Aorta (tissue), 5 donors: ENCODE measurements at regions not wholly inside any gene's neighbourhood (a gene's known extent, or its start where the extent isn't known, plus 50 kb on each side); places are given as distances from the start of the nearest gene placed in this dataset.

Experiments used
- ATAC-seq: fragments of 200-7000 bp; cut with Tn5 transposase; one replicate; pipeline ENCODE4 v1.9.1; 2022; ENCODE audit warnings: moderate library complexity; ENCODE audit not compliant: low FRiP score
- DNase-seq, 2 donors: peaks; one replicate each; pipeline ENCODE4 v3.0.0-alpha.2; 2020
- H3K27ac ChIP-seq, 2 donors: one replicate each; pipeline ENCODE4 v1.5.1; 2013; ENCODE audit warnings: low read length in 2 of 2, mild to moderate bottlenecking in 2 of 2, moderate library complexity in 2 of 2, control low read depth in 1 of 2, inconsistent platforms in 1 of 2, low read depth in 1 of 2
- H3K27me3 ChIP-seq, 2 donors: one replicate each; pipeline ENCODE4 v1.6.1; 2013; ENCODE audit warnings: control low read depth in 1 of 2, low read length in 1 of 2, mild to moderate bottlenecking in 1 of 2, moderate library complexity in 1 of 2; ENCODE audit not compliant: insufficient read depth in 2 of 2, control insufficient read depth in 1 of 2
- H3K36me3 ChIP-seq, 2 donors: one replicate each; pipeline ENCODE4 v1.6.1; 2013; ENCODE audit warnings: control low read depth in 1 of 2, low read length in 1 of 2, mild to moderate bottlenecking in 1 of 2; ENCODE audit not compliant: insufficient read depth in 2 of 2, control insufficient read depth in 1 of 2
- H3K4me1 ChIP-seq, 2 donors: one replicate each; pipeline ENCODE4 v1.6.1; 2013; ENCODE audit warnings: low read length in 2 of 2, control low read depth in 1 of 2, mild to moderate bottlenecking in 1 of 2, moderate library complexity in 1 of 2; ENCODE audit not compliant: insufficient read depth in 2 of 2, control insufficient read depth in 1 of 2
- H3K4me3 ChIP-seq, 2 donors: one replicate each; pipeline ENCODE4 v1.5.1; 2013; ENCODE audit warnings: low read length in 2 of 2, control low read depth in 1 of 2, mild to moderate bottlenecking in 1 of 2
- H3K9me3 ChIP-seq: one replicate; pipeline ENCODE4 v1.6.1; 2013; ENCODE audit warnings: mild to moderate bottlenecking, low read length; ENCODE audit not compliant: control insufficient read depth
- WGBS, 2 donors: extraction: QIAGEN DNeasy Blood & Tissue Kit; methylation state at CpG; one replicate each; pipeline ENCODE4 v1.1.7; 2013; 5-methylcytosine and 5-hydroxymethylcytosine counted together
- intact Hi-C, 2 donors: fragments of 100-400 bp; cut with DNase I; formaldehyde crosslinking; loops; one replicate each; pipeline versions ENCODE4 v1.14.2 to v1.15.0; 2022
- donor health status: healthy with polysubstance abuse.
- donor health status: Bipolar disorder and iron deficiency.
- donor health status: DM: no; HTN: no; CAD: no.
- donor health status: DM: no; HTN: no; CAD: no.
- donor health status: DM: yes; HTN: yes; CAD: no.

DNA sequence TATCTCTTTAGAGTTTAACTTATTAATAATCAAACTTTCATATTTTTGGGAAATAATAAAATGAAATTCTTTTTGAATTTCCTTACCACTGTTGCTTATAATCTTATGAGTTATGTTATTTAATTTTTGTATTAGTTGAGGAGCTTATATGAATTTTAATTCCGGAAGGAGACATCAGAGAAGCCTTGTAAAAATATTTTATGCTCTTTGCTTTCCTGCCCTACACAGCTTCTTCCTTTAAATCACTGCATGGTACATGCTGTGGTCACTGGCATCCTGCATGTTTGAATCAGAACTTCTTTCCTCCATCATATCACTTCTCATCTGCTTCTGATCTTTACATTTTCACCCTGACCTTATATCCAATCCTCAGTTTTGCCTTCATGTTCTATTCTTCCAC is 266.7 kb upstream of the ZSWIM2 start:
- H3K4me1 ChIP-seq = no peaks in the 10 kb centered on the region
- H3K36me3 ChIP-seq = no peaks in the 10 kb centered on the region
- 91 to 93% methylated on average over 1 of the region's 1 CpG for WGBS, 2 donors
- H3K27ac ChIP-seq = no peak overlapping the region
- no peaks in the 10 kb centered on the region for H3K27me3 ChIP-seq
- intact Hi-C loops = no loop called here
- DNase-seq = no peak
- ATAC-seq = no peak
- H3K9me3 ChIP-seq = no peaks in the 10 kb centered on the region
- no peak overlapping the region for H3K4me3 ChIP-seq

DNA sequence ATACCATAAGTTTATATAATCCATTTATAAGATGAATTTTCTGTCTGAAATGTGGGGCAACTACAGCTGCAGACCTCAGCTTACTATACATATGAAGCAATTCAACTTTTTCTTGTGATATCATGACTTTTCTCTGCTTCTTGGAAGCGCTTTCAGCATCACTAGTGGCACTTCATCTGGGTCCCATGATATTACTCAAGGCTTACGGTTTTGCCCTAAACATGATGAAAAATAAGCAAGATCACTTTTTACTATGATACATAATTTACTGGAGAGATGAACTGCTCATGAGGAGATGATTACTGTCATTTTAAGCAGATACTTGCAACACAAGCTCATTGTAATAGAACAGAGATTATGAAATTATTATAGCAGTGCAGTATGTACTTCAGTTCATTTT is 258.0 kb upstream of the ZSWIM2 start:
- H3K27me3 ChIP-seq = no peaks in the 10 kb centered on the region
- DNase-seq (no peak), ATAC-seq (no peak)
- H3K27ac ChIP-seq = no peak overlapping the region
- 93% methylated on average over 2 of the region's 2 CpGs for WGBS, 2 donors
- intact Hi-C loops = no loop called here
- no peaks in the 10 kb centered on the region for H3K4me1 ChIP-seq
- H3K9me3 ChIP-seq = no peaks in the 10 kb centered on the region
- no peaks in the 10 kb centered on the region for H3K36me3 ChIP-seq
- no peak overlapping the region for H3K4me3 ChIP-seq

- Histone ChIP-seq H3K27ac (no peak overlapping the region), H3K36me3 (no peaks in the 10 kb centered on the region), H3K9me3 (no peaks in the 10 kb centered on the region), H3K4me3 (no peak overlapping the region), H3K4me1 (no peaks in the 10 kb centered on the region), H3K27me3 (no peaks in the 10 kb centered on the region)
- intact Hi-C loops = no loop called here
- DNase-seq (no peak), ATAC-seq (no peak)
- WGBS, 2 donors = 80 to 83% methylated on average over 3 of the region's 3 CpGs
Measured at GRCh38 chr2:187105218-187105617, 256.2 kb upstream of the ZSWIM2 start.

- Histone ChIP-seq H3K36me3 (no peaks in the 10 kb centered on the region), H3K27ac (no peak overlapping the region), H3K27me3 (no peaks in the 10 kb centered on the region), H3K4me1 (no peaks in the 10 kb centered on the region), H3K4me3 (no peak overlapping the region), H3K9me3 (no peaks in the 10 kb centered on the region)
- intact Hi-C loops = no loop called here
- ATAC-seq = peak; percentile 33
- no peak for DNase-seq
Measured at GRCh38 chr2:187102381-187102780, 253.4 kb upstream of the ZSWIM2 start.

DNA sequence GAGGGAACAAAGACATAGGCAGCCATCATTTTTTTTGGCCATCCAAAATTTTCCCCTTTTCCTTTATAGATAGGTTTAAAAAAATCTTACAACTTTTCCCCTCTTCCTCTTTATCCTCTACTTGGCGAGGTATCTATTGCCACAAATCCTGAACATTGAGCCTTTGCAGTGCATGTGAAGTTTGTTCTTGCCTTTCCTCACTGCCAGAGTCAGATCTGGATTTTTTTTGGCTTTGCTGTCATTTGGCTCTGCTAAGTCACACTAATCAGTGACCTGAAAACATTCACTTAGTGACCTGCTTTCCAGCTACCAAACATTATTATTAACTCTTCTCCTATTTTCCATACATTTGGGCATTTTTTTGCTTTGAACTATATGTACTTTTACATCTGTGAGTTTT is 249.2 kb upstream of the ZSWIM2 start:
- intact Hi-C loops = no loop called here
- Histone ChIP-seq H3K4me1 (no peaks in the 10 kb centered on the region), H3K27me3 (no peaks in the 10 kb centered on the region), H3K9me3 (no peaks in the 10 kb centered on the region), H3K27ac (no peak overlapping the region), H3K36me3 (no peaks in the 10 kb centered on the region), H3K4me3 (no peak overlapping the region)
- DNase-seq (no peak), ATAC-seq (no peak)
- WGBS, 2 donors = 44 to 45% methylated on average over 1 of the region's 1 CpG

GRCh38 chr2:187093771-187094412 is 244.9 kb upstream of the ZSWIM2 start:
- WGBS, 2 donors = 93 to 100% methylated on average over 1 of the region's 1 CpG
- intact Hi-C loops = no loop called here
- Histone ChIP-seq H3K4me1 (peaks cover 0 to 2% of the 10 kb centered on the region in 2 donors), H3K27me3 (no peaks in the 10 kb centered on the region), H3K36me3 (no peaks in the 10 kb centered on the region), H3K4me3 (no peak overlapping the region), H3K27ac (no peak overlapping the region), H3K9me3 (no peaks in the 10 kb centered on the region)
- ATAC-seq = no peak
- no peak for DNase-seq

DNA sequence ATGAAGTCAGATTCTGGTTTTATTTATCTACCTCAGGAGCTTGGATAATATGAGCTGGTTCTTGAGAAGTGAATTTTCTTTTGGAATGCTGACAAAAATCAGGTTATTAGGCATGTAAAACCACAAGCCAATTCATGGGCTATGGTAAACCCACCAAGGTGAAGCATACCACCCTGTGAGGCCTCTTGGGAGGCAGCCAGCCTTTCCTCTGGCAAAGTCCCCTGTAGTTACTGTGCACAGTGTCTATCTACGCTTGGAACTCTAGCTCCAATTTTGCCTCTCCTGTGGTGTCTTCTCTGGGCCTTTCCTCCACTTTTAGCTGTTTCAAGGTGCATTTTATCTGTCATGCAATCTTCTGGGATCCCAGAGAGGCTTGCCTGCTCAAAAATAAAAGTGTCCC is 242.7 kb upstream of the ZSWIM2 start:
- H3K4me1 ChIP-seq = peaks cover 0 to 2% of the 10 kb centered on the region in 2 donors
- 87 to 88% methylated on average over 1 of the region's 1 CpG for WGBS, 2 donors
- intact Hi-C loops = no loop called here

GRCh38 chr2:187084524-187084923 is 235.6 kb upstream of the ZSWIM2 start:
- no peak for DNase-seq
- intact Hi-C loops = no loop called here
- peaks cover 0 to 1% of the 10 kb centered on the region in 2 donors for H3K27me3 ChIP-seq
- H3K27ac ChIP-seq = no peak overlapping the region
- H3K36me3 ChIP-seq = no peaks in the 10 kb centered on the region
- no peaks in the 10 kb centered on the region for H3K9me3 ChIP-seq
- no peak for ATAC-seq
- H3K4me3 ChIP-seq = no peak overlapping the region
- H3K4me1 ChIP-seq = no peaks in the 10 kb centered on the region

More for the DNA sequence above, 242.7 kb upstream of the ZSWIM2 start:
- DNase-seq = no peak
- Histone ChIP-seq H3K9me3 (no peaks in the 10 kb centered on the region), H3K4me3 (no peak overlapping the region), H3K27me3 (no peaks in the 10 kb centered on the region), H3K27ac (no peak overlapping the region), H3K36me3 (no peaks in the 10 kb centered on the region)
- peak; percentile 52 for ATAC-seq

DNA sequence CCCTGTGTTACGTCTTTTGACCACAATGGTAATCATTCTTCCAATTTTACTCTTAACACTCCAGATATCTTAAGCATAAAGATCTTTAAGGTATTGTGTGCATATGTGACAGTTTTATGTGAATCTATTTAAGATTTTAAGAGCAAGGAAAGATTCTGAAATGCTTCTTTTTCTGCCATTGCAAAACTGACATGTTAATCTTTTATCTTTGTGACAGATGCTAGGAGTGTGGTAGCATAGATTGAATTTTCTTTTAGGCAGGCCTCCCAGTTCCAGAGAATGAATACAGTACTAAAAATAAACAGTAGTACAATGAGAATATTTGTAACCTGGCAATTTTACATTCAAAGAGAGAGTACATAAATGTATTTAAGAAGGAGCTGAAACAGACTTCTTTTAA is 232.5 kb upstream of the ZSWIM2 start:
- peaks cover 0 to 1% of the 10 kb centered on the region in 2 donors for H3K27me3 ChIP-seq
- H3K4me1 ChIP-seq = no peaks in the 10 kb centered on the region
- H3K9me3 ChIP-seq = no peaks in the 10 kb centered on the region
- no peak overlapping the region for H3K4me3 ChIP-seq
- intact Hi-C loops = no loop called here
- WGBS, 2 donors = 95 to 97% methylated on average over 1 of the region's 1 CpG
- ATAC-seq (no peak), DNase-seq (no peak)
- no peaks in the 10 kb centered on the region for H3K36me3 ChIP-seq
- H3K27ac ChIP-seq = no peak overlapping the region
